ENCODE measurements at regions not wholly inside any gene's neighbourhood (a gene's known extent, or its start where the extent isn't known, plus 50 kb on each side); places are given as distances from the start of the nearest gene placed in this dataset.
"Not testable (repeated sequence)": the region's sequence is repeated elsewhere in the genome, so short reads cannot be mapped to it uniquely, and the experiment has no call there.

GRCh38 chr7:67361150-67361549, 364.5 kb downstream of the TYW1 start:
- no peak for DNase-seq

- DNase-seq: no peak
These were observed 367.9 kb downstream of the TYW1 start for GRCh38 chr7:67364441-67365017.

- DNase-seq: peak in 4 of 5 experiments; percentile 1 to 54 (median 10)
These were observed 375.0 kb downstream of the TYW1 start for GRCh38 chr7:67371429-67372305.

- not testable (repeated sequence) for DNase-seq
These were observed 376.8 kb downstream of the TYW1 start for GRCh38 chr7:67373389-67373788.

GRCh38 chr7:67375427-67375826, 378.8 kb downstream of the TYW1 start:
- no peak for DNase-seq

GRCh38 chr7:67377939-67378862, 381.6 kb downstream of the TYW1 start:
- DNase-seq: peak; percentile 11 to 56 (median 23)

GRCh38 chr7:67380326-67380725, 383.7 kb downstream of the TYW1 start:
- no peak for DNase-seq

GRCh38 chr7:67380858-67381257, 384.2 kb downstream of the TYW1 start:
- no peak for DNase-seq

- DNase-seq: no peak
These were observed 391.2 kb downstream of the TYW1 start for GRCh38 chr7:67387851-67388250.

GRCh38 chr7:67391168-67391567, 394.5 kb downstream of the TYW1 start:
- DNase-seq: no peak

GRCh38 chr7:67392596-67393438, 396.2 kb downstream of the TYW1 start:
- DNase-seq: no peak

- DNase-seq: no peak
These were observed 397.3 kb downstream of the TYW1 start for GRCh38 chr7:67393903-67394302.

- DNase-seq: no peak
These were observed 402.3 kb downstream of the TYW1 start for GRCh38 chr7:67398916-67399315.

- no peak for DNase-seq
These were observed 404.9 kb downstream of the TYW1 start for GRCh38 chr7:67401492-67401891.

GRCh38 chr7:67402280-67402679, 405.6 kb downstream of the TYW1 start:
- no peak for DNase-seq

- no peak for DNase-seq
These were observed 410.3 kb downstream of the TYW1 start for GRCh38 chr7:67406976-67407375.

GRCh38 chr7:67407392-67408071, 410.9 kb downstream of the TYW1 start:
- no peak for DNase-seq

GRCh38 chr7:67408109-67408508, 411.5 kb downstream of the TYW1 start:
- no peak for DNase-seq

- no peak for DNase-seq
These were observed 417.0 kb downstream of the TYW1 start for GRCh38 chr7:67413670-67414069.

GRCh38 chr7:67414858-67415257, 418.2 kb downstream of the TYW1 start:
- no peak for DNase-seq

GRCh38 chr7:67422601-67423000, 426.0 kb downstream of the TYW1 start:
- DNase-seq: no peak

GRCh38 chr7:67423065-67423464, 426.4 kb downstream of the TYW1 start:
- no peak for DNase-seq
